Adrenal gland (tissue), 5 donors: ENCODE measurements at regions not wholly inside any gene's neighbourhood (a gene's known extent, or its start where the extent isn't known, plus 50 kb on each side); places are given as distances from the start of the nearest gene placed in this dataset.

Source experiments
- POLR2A ChIP-seq, 2 donors: fragments of 450-650 bp; IDR thresholded peaks; one replicate each; pipeline ENCODE4 v1.6.1; 2017; ENCODE audit warnings: antibody characterized with exemption in 2 of 2, mild to moderate bottlenecking in 2 of 2, moderate library complexity in 1 of 2
- TF ChIP-seq, protein P1 (sequence below), 6 experiments: fragments of 450-650 bp in 4 of 6; fragments of 200-600 bp in 2 of 6; sonication (generic) in 1 of 6; IDR thresholded peaks; 1 replicate in 5 of 6; 2 replicates in 1 of 6; pipeline versions ENCODE4 v1.5.1 to v1.8.0; 2016 to 2021; ENCODE audit warnings: antibody characterized with exemption in 6 of 6, mild to moderate bottlenecking in 2 of 6, moderate library complexity in 1 of 6
- donor health status: DM: no; HTN: no; CAD: no.

DNA sequence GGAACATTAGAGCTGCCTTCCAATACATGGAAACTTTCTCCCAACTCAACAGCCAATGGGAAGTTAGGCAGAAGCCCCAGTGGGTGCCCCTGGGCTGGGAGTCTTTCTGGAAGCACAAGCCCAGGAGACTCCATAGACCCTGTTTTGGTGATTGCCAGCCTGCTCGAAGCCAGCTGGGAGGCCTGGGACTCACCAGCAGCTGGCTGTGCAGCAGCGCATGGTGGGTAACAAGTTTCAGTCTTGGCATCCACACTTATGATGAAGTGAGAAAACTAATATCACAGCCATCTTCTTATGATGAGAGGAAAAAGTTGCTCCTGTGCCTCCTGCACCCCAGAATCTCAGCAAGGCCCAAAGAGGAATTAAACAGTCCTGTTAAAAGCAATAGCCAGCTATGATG, 522.5 kb upstream of the CDH5 start:
- TF ChIP-seq, protein P1, sequence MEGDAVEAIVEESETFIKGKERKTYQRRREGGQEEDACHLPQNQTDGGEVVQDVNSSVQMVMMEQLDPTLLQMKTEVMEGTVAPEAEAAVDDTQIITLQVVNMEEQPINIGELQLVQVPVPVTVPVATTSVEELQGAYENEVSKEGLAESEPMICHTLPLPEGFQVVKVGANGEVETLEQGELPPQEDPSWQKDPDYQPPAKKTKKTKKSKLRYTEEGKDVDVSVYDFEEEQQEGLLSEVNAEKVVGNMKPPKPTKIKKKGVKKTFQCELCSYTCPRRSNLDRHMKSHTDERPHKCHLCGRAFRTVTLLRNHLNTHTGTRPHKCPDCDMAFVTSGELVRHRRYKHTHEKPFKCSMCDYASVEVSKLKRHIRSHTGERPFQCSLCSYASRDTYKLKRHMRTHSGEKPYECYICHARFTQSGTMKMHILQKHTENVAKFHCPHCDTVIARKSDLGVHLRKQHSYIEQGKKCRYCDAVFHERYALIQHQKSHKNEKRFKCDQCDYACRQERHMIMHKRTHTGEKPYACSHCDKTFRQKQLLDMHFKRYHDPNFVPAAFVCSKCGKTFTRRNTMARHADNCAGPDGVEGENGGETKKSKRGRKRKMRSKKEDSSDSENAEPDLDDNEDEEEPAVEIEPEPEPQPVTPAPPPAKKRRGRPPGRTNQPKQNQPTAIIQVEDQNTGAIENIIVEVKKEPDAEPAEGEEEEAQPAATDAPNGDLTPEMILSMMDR (IDR thresholded peaks at IDR 0.05): no peak
- no peak for TF ChIP-seq POLR2A (IDR thresholded peaks at IDR 0.05)
